Urinary bladder (tissue), 3 donors: ENCODE measurements at regions not wholly inside any gene's neighbourhood (a gene's known extent, or its start where the extent isn't known, plus 50 kb on each side); places are given as distances from the start of the nearest gene placed in this dataset.

Experiments used
- DNase-seq: peaks from one replicate; pipeline ENCODE4 v3.0.0-alpha.2; 2015; ENCODE audit errors: extremely low spot score
- H3K27ac ChIP-seq: one replicate; pipeline ENCODE4 v1.5.1; 2013; ENCODE audit warnings: low read depth, mild to moderate bottlenecking, moderate library complexity
- H3K36me3 ChIP-seq: one replicate; pipeline ENCODE4 v1.6.1; 2013; ENCODE audit warnings: mild to moderate bottlenecking, moderate library complexity; ENCODE audit not compliant: insufficient read depth
- H3K4me1 ChIP-seq: one replicate; pipeline ENCODE4 v1.6.1; 2013; ENCODE audit warnings: mild to moderate bottlenecking, moderate library complexity; ENCODE audit not compliant: insufficient read depth
- H3K4me3 ChIP-seq: one replicate; pipeline ENCODE4 v1.5.1; 2013; ENCODE audit warnings: low read depth, low read length
- WGBS: extraction: QIAGEN DNeasy Blood & Tissue Kit; methylation state at CpG from one replicate; pipeline ENCODE4 v1.1.7; 2013; 5-methylcytosine and 5-hydroxymethylcytosine counted together
- donor health status: healthy with polysubstance abuse.
- donor health status: healthy.

GRCh38 chr1:81142099-81142826, 658.5 kb upstream of the ADGRL2 start:
- 94% methylated on average over 1 of the region's 1 CpG for WGBS
- no peaks in the 10 kb centered on the region for H3K36me3 ChIP-seq
- DNase-seq, result no peak

GRCh38 chr1:81135524-81135923, 665.2 kb upstream of the ADGRL2 start:
- 93% methylated on average over 6 of the region's 6 CpGs for WGBS
- Histone ChIP-seq H3K4me3 (no peak overlapping the region), H3K36me3 (no peaks in the 10 kb centered on the region), H3K4me1 (no peaks in the 10 kb centered on the region), H3K27ac (no peak overlapping the region)
- DNase-seq, result no peak

More at GRCh38 chr1:81142099-81142826, 658.5 kb upstream of the ADGRL2 start:
- Histone ChIP-seq H3K27ac (no peak overlapping the region), H3K4me3 (no peak overlapping the region), H3K4me1 (no peaks in the 10 kb centered on the region)

GRCh38 chr1:81129776-81130175, 671.0 kb upstream of the ADGRL2 start:
- DNase-seq, result no peak
- 69% methylated on average over 3 of the region's 3 CpGs for WGBS

GRCh38 chr1:81129366-81129765, 671.4 kb upstream of the ADGRL2 start:
- H3K36me3 ChIP-seq, result no peaks in the 10 kb centered on the region
- DNase-seq, result peak; percentile 15
- H3K27ac ChIP-seq, result no peak overlapping the region
- H3K4me3 ChIP-seq, result no peak overlapping the region
- H3K4me1 ChIP-seq, result no peaks in the 10 kb centered on the region
- WGBS, result 38% methylated on average over 4 of the region's 4 CpGs

More at GRCh38 chr1:81129776-81130175, 671.0 kb upstream of the ADGRL2 start:
- Histone ChIP-seq H3K36me3 (no peaks in the 10 kb centered on the region), H3K4me3 (no peak overlapping the region), H3K27ac (no peak overlapping the region), H3K4me1 (no peaks in the 10 kb centered on the region)

GRCh38 chr1:81128079-81128478, 672.7 kb upstream of the ADGRL2 start:
- Histone ChIP-seq H3K36me3 (no peaks in the 10 kb centered on the region), H3K4me1 (no peaks in the 10 kb centered on the region), H3K4me3 (no peak overlapping the region), H3K27ac (no peak overlapping the region)
- WGBS, result 99% methylated on average over 1 of the region's 1 CpG
- no peak for DNase-seq

- WGBS, result 75% methylated on average over 3 of the region's 3 CpGs
- Histone ChIP-seq H3K36me3 (no peaks in the 10 kb centered on the region), H3K4me3 (no peak overlapping the region), H3K4me1 (no peaks in the 10 kb centered on the region), H3K27ac (no peak overlapping the region)
- no peak for DNase-seq
These were observed 673.6 kb upstream of the ADGRL2 start for GRCh38 chr1:81126989-81127581.

- Histone ChIP-seq H3K4me3 (no peak overlapping the region), H3K27ac (no peak overlapping the region), H3K4me1 (no peaks in the 10 kb centered on the region), H3K36me3 (no peaks in the 10 kb centered on the region)
- 44% methylated on average over 4 of the region's 4 CpGs for whole genome bisulfite sequencing
- DNase-seq, result no peak
These were observed 675.1 kb upstream of the ADGRL2 start for GRCh38 chr1:81125672-81126071.

GRCh38 chr1:81121306-81121705, 679.4 kb upstream of the ADGRL2 start:
- 90% methylated on average over 5 of the region's 5 CpGs for WGBS
- Histone ChIP-seq H3K36me3 (no peaks in the 10 kb centered on the region), H3K27ac (no peak overlapping the region), H3K4me1 (no peaks in the 10 kb centered on the region), H3K4me3 (no peak overlapping the region)
- no peak for DNase-seq

GRCh38 chr1:81119319-81119718, 681.4 kb upstream of the ADGRL2 start:
- WGBS, result 97% methylated on average over 1 of the region's 1 CpG
- no peak for DNase-seq
- Histone ChIP-seq H3K4me3 (no peak overlapping the region), H3K27ac (no peak overlapping the region), H3K36me3 (no peaks in the 10 kb centered on the region), H3K4me1 (no peaks in the 10 kb centered on the region)

GRCh38 chr1:81118550-81118949, 682.2 kb upstream of the ADGRL2 start:
- H3K27ac ChIP-seq, result no peak overlapping the region
- H3K4me1 ChIP-seq, result no peaks in the 10 kb centered on the region
- no peak for DNase-seq
- no peaks in the 10 kb centered on the region for H3K36me3 ChIP-seq
- H3K4me3 ChIP-seq, result no peak overlapping the region

GRCh38 chr1:81115422-81115821, 685.3 kb upstream of the ADGRL2 start:
- no peak overlapping the region for H3K27ac ChIP-seq
- DNase-seq, result no peak
- no peaks in the 10 kb centered on the region for H3K36me3 ChIP-seq
- no peak overlapping the region for H3K4me3 ChIP-seq
- H3K4me1 ChIP-seq, result no peaks in the 10 kb centered on the region
- 85% methylated on average over 2 of the region's 2 CpGs for WGBS

- H3K4me3 ChIP-seq, result no peak overlapping the region
- no peaks in the 10 kb centered on the region for H3K4me1 ChIP-seq
- 91% methylated on average over 5 of the region's 5 CpGs for WGBS
- DNase-seq, result no peak
- no peaks in the 10 kb centered on the region for H3K36me3 ChIP-seq
- H3K27ac ChIP-seq, result no peak overlapping the region
These were observed 686.5 kb upstream of the ADGRL2 start for GRCh38 chr1:81114191-81114590.

- DNase-seq, result no peak
- Histone ChIP-seq H3K27ac (no peak overlapping the region), H3K4me1 (no peaks in the 10 kb centered on the region), H3K36me3 (no peaks in the 10 kb centered on the region), H3K4me3 (no peak overlapping the region)
These were observed 687.0 kb upstream of the ADGRL2 start for GRCh38 chr1:81113688-81114087.

GRCh38 chr1:81111818-81112217, 688.9 kb upstream of the ADGRL2 start:
- Histone ChIP-seq H3K36me3 (no peaks in the 10 kb centered on the region), H3K27ac (no peak overlapping the region), H3K4me1 (no peaks in the 10 kb centered on the region), H3K4me3 (no peak overlapping the region)
- DNase-seq, result no peak
- WGBS, result 86% methylated on average over 2 of the region's 2 CpGs
